CD4-positive, CD25-positive, alpha-beta regulatory T cell (primary cell): ENCODE measurements at regions not wholly inside any gene's neighbourhood (a gene's known extent, or its start where the extent isn't known, plus 50 kb on each side); places are given as distances from the start of the nearest gene placed in this dataset.

ENCODE experiments used
- ATAC-seq, 2 donors: fragments of 150-1000 bp; cut with Tn5 transposase; one replicate each; pipeline ENCODE4 v1.10.0; 2021; ENCODE audit warnings: low read depth in 2 of 2, moderate number of reproducible peaks in 2 of 2, moderate library complexity in 1 of 2
- DNase-seq, 3 donors: peaks; one replicate each; pipeline versions ENCODE4 v3.0.0 to v3.0.0-alpha.2; 2012 to 2022; ENCODE audit warnings: mixed read lengths in 1 of 3
- H3K27ac ChIP-seq: one replicate; pipeline ENCODE4 v1.7.0; 2013; ENCODE audit warnings: mild to moderate bottlenecking, low read length; ENCODE audit not compliant: insufficient read depth, poor library complexity, severe bottlenecking
- H3K27me3 ChIP-seq: one replicate; pipeline ENCODE4 v1.7.0; 2013; ENCODE audit warnings: low read length; ENCODE audit not compliant: control insufficient read depth, insufficient read depth
- H3K36me3 ChIP-seq: one replicate; pipeline ENCODE4 v1.7.0; 2013; ENCODE audit warnings: mild to moderate bottlenecking, low read length, moderate library complexity; ENCODE audit not compliant: control insufficient read depth, insufficient read depth
- H3K4me1 ChIP-seq: 2 replicates; pipeline ENCODE4 v1.7.0; 2013; ENCODE audit warnings: mild to moderate bottlenecking, low read length; ENCODE audit not compliant: insufficient read depth, control insufficient read depth, poor library complexity, severe bottlenecking
- H3K4me3 ChIP-seq: one replicate; pipeline ENCODE4 v1.7.0; 2013; ENCODE audit warnings: low read depth, mild to moderate bottlenecking, low read length, moderate library complexity
- H3K9me3 ChIP-seq, 2 experiments: 1 replicate in 1 of 2; 2 replicates in 1 of 2; pipeline ENCODE4 v1.7.0; 2013; ENCODE audit warnings: low read length in 2 of 2, mild to moderate bottlenecking in 1 of 2, moderate library complexity in 1 of 2; ENCODE audit not compliant: control insufficient read depth in 2 of 2
- H3K27ac Mint-ChIP-seq, 3 donors: one replicate each; pipeline ENCODE4 v1.8.0; 2020 to 2022; ENCODE audit warnings: mild to moderate bottlenecking in 3 of 3, mixed read lengths in 3 of 3, moderate library complexity in 2 of 3
- H3K27me3 Mint-ChIP-seq: one replicate; pipeline ENCODE4 v1.8.0; 2022; ENCODE audit warnings: mild to moderate bottlenecking, mixed read lengths
- H3K36me3 Mint-ChIP-seq: one replicate; pipeline ENCODE4 v1.8.0; 2020; ENCODE audit warnings: mixed read lengths
- H3K4me1 Mint-ChIP-seq, 4 donors: one replicate each; pipeline ENCODE4 v1.8.0; 2020 to 2022; ENCODE audit warnings: mixed read lengths in 4 of 4, mild to moderate bottlenecking in 1 of 4
- H3K4me3 Mint-ChIP-seq, 4 donors: one replicate each; pipeline ENCODE4 v1.8.0; 2020 to 2022; ENCODE audit warnings: mild to moderate bottlenecking in 4 of 4, mixed read lengths in 4 of 4, moderate library complexity in 3 of 4
- H3K9me3 Mint-ChIP-seq, 7 donors: one replicate each; pipeline ENCODE4 v1.8.0; 2020 to 2022; ENCODE audit warnings: mixed read lengths in 7 of 7, mild to moderate bottlenecking in 3 of 7, moderate library complexity in 2 of 7

DNA sequence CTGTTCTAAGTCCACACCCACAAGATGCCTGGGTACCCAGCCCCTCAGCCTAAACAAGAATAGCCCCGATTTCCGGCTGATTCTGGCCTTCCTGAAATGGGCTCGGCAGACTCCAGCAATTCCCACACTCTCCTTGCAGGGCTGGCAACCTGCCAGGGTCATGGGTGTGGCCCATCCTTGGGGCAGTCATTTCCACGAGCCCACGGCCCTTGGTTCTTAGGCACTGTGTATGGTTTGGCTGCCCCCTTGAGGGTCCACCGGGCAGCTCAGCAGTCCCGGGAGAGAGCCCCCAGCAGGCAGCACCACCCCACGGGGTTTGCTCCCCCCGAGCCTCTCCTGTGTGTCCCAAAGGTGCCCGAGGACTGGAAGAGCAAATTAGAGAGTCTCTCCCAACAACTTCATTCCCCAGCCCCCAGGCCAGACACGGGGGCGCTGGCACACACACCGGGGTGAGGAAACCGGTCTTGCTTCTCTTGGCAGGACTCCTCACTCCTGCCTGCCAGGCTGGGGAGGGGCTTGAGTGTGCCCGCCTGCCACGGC lies 142.2 kb downstream of the EMX2 start:
- no peaks in the 10 kb centered on the region for H3K9me3 ChIP-seq
- peaks cover 0 to 1% (median 0%) of the 10 kb centered on the region in 7 donors for H3K9me3 Mint-ChIP-seq
- no peak overlapping the region for H3K27ac Mint-ChIP-seq
- H3K27me3 ChIP-seq = no peaks in the 10 kb centered on the region
- H3K4me1 Mint-ChIP-seq = no peaks in the 10 kb centered on the region
- H3K27me3 Mint-ChIP-seq = no peaks in the 10 kb centered on the region
- H3K4me1 ChIP-seq = no peaks in the 10 kb centered on the region
- no peak overlapping the region for H3K4me3 ChIP-seq
- no peaks in the 10 kb centered on the region for H3K36me3 ChIP-seq
- H3K27ac ChIP-seq = no peak overlapping the region
- no peaks in the 10 kb centered on the region for H3K36me3 Mint-ChIP-seq
- ATAC-seq = no peak
- H3K4me3 Mint-ChIP-seq = no peak overlapping the region
- DNase-seq = no peak

- Mint-ChIP-seq H3K4me3 (no peak overlapping the region), H3K36me3 (no peaks in the 10 kb centered on the region)
These were observed 142.9 kb downstream of the EMX2 start for GRCh38 chr10:117685431-117685830.

GRCh38 chr10:117686606-117687005 lies 144.1 kb downstream of the EMX2 start:
- no peaks in the 10 kb centered on the region for H3K36me3 Mint-ChIP-seq
- no peaks in the 10 kb centered on the region for H3K27me3 ChIP-seq

More at GRCh38 chr10:117685431-117685830, 142.9 kb downstream of the EMX2 start:
- no peaks in the 10 kb centered on the region for H3K27me3 Mint-ChIP-seq
- Histone ChIP-seq H3K4me3 (no peak overlapping the region), H3K27ac (no peak overlapping the region), H3K36me3 (no peaks in the 10 kb centered on the region), H3K4me1 (no peaks in the 10 kb centered on the region), H3K27me3 (no peaks in the 10 kb centered on the region), H3K9me3 (no peaks in the 10 kb centered on the region)
- DNase-seq (no peak), ATAC-seq (no peak)
- H3K4me1 Mint-ChIP-seq = no peaks in the 10 kb centered on the region
- H3K9me3 Mint-ChIP-seq = peaks cover 0 to 1% (median 0%) of the 10 kb centered on the region in 7 donors
- H3K27ac Mint-ChIP-seq = no peak overlapping the region

DNA sequence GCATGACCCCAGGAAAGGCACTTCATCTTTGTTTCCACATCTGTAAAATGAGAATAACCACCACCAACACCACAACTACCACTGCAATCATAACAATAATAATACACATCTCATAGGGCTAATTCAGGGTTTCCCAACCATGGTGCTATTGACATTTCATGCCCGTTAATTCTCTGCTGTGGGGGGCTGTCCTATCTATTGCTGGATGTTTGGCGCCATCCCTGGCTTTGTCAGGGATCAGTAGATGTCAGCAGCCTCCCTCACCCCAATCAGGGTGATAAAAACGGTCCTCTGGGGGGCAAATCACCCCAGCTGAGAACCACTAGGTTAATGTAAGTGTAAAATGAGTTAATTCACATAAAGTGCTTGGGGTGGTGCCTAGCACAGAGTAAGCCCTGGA lies 145.8 kb downstream of the EMX2 start:
- H3K27me3 Mint-ChIP-seq = peaks cover 4% of the 10 kb centered on the region
- H3K9me3 Mint-ChIP-seq = peaks cover 0 to 3% (median 0%) of the 10 kb centered on the region in 7 donors
- no peaks in the 10 kb centered on the region for H3K36me3 Mint-ChIP-seq
- Histone ChIP-seq H3K27ac (no peak overlapping the region), H3K9me3 (no peaks in the 10 kb centered on the region), H3K36me3 (no peaks in the 10 kb centered on the region), H3K27me3 (no peaks in the 10 kb centered on the region), H3K4me1 (no peaks in the 10 kb centered on the region), H3K4me3 (no peak overlapping the region)
- ATAC-seq = no peak
- no peak overlapping the region for H3K4me3 Mint-ChIP-seq
- H3K27ac Mint-ChIP-seq = no peak overlapping the region
- DNase-seq = no peak
- no peaks in the 10 kb centered on the region for H3K4me1 Mint-ChIP-seq

More at GRCh38 chr10:117686606-117687005, 144.1 kb downstream of the EMX2 start:
- no peak for ATAC-seq
- no peaks in the 10 kb centered on the region for H3K36me3 ChIP-seq
- Mint-ChIP-seq H3K9me3 (peaks cover 0 to 1% (median 0%) of the 10 kb centered on the region in 7 donors), H3K4me3 (no peak overlapping the region), H3K27me3 (no peaks in the 10 kb centered on the region), H3K4me1 (no peaks in the 10 kb centered on the region), H3K27ac (no peak overlapping the region)
- no peak overlapping the region for H3K27ac ChIP-seq
- no peak overlapping the region for H3K4me3 ChIP-seq
- H3K4me1 ChIP-seq = no peaks in the 10 kb centered on the region
- no peaks in the 10 kb centered on the region for H3K9me3 ChIP-seq
- DNase-seq = no peak

DNA sequence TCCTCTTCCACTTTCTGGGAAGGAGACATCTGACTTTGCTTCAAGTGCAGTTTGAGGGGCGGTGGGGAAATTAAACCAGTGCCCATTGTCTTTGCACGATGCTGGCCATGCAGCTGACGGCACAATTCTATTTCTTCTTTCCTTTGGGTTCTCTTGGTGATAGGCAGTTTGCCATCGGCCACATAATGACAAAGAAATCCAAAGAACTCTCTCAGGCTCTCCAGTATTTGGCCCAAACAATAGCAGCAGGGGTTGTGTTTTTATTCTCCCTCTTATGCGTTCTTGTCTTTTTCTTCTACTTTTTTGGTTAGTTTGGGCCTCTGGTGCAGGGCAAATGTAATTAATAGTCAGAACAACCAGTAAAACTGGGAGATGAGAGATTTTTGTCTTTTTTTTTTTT lies 147.0 kb downstream of the EMX2 start:
- Histone ChIP-seq H3K36me3 (no peaks in the 10 kb centered on the region), H3K27ac (no peak overlapping the region), H3K4me3 (no peak overlapping the region), H3K4me1 (no peaks in the 10 kb centered on the region), H3K9me3 (no peaks in the 10 kb centered on the region), H3K27me3 (peaks cover 2% of the 10 kb centered on the region)
- Mint-ChIP-seq H3K36me3 (no peaks in the 10 kb centered on the region), H3K4me1 (no peaks in the 10 kb centered on the region), H3K27me3 (peaks cover 4% of the 10 kb centered on the region), H3K4me3 (no peak overlapping the region), H3K9me3 (peaks cover 0 to 3% (median 0%) of the 10 kb centered on the region in 7 donors), H3K27ac (no peak overlapping the region)
- no peak for ATAC-seq
- no peak for DNase-seq

DNA sequence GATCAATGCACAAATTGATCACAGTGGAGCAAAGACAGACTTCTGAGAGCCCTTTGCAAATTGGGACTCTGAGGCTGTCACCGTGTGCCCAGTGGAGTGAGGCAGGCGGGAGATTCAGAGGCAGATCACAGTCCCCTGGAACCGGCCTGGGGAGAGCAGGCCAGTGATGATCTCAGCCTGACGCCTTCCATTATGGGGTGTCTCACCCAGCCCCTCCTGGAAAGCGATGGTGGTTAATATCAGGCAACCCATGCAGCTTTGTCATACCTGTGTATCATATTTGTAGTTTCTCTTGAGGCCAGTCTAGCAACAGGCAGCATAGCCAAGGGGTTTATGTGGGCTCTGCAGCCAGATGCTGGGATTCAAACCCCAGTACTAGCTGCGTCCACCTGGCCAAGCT lies 147.8 kb downstream of the EMX2 start:
- Histone ChIP-seq H3K27ac (no peak overlapping the region), H3K9me3 (no peaks in the 10 kb centered on the region), H3K27me3 (peaks cover 2% of the 10 kb centered on the region), H3K4me3 (no peak overlapping the region), H3K4me1 (no peaks in the 10 kb centered on the region), H3K36me3 (no peaks in the 10 kb centered on the region)
- Mint-ChIP-seq H3K36me3 (no peaks in the 10 kb centered on the region), H3K4me1 (no peaks in the 10 kb centered on the region), H3K27me3 (peaks cover 8% of the 10 kb centered on the region), H3K4me3 (no peak overlapping the region), H3K27ac (no peak overlapping the region), H3K9me3 (peaks cover 0 to 4% (median 0%) of the 10 kb centered on the region in 7 donors)
- ATAC-seq (no peak), DNase-seq (no peak)

- Mint-ChIP-seq H3K4me1 (no peaks in the 10 kb centered on the region), H3K4me3 (no peak overlapping the region), H3K36me3 (no peaks in the 10 kb centered on the region), H3K9me3 (peaks cover 0 to 4% (median 0%) of the 10 kb centered on the region in 7 donors), H3K27ac (no peak overlapping the region), H3K27me3 (peaks cover 12% of the 10 kb centered on the region)
- H3K27me3 ChIP-seq = peaks cover 2% of the 10 kb centered on the region
- H3K9me3 ChIP-seq = no peaks in the 10 kb centered on the region
- no peak overlapping the region for H3K4me3 ChIP-seq
- no peaks in the 10 kb centered on the region for H3K36me3 ChIP-seq
- no peaks in the 10 kb centered on the region for H3K4me1 ChIP-seq
- DNase-seq (no peak), ATAC-seq (no peak)
- H3K27ac ChIP-seq = no peak overlapping the region
These were observed 151.6 kb downstream of the EMX2 start for GRCh38 chr10:117694190-117694589.

- Histone ChIP-seq H3K27ac (no peak overlapping the region), H3K27me3 (peaks cover 2% of the 10 kb centered on the region), H3K4me1 (no peaks in the 10 kb centered on the region), H3K9me3 (no peaks in the 10 kb centered on the region), H3K4me3 (no peak overlapping the region), H3K36me3 (no peaks in the 10 kb centered on the region)
- ATAC-seq (no peak), DNase-seq (no peak)
- H3K4me3 Mint-ChIP-seq = no peak overlapping the region
- peaks cover 12% of the 10 kb centered on the region for H3K27me3 Mint-ChIP-seq
- H3K4me1 Mint-ChIP-seq = no peaks in the 10 kb centered on the region
- peaks cover 0 to 4% (median 0%) of the 10 kb centered on the region in 7 donors for H3K9me3 Mint-ChIP-seq
- no peak overlapping the region for H3K27ac Mint-ChIP-seq
- H3K36me3 Mint-ChIP-seq = no peaks in the 10 kb centered on the region
These were observed 154.9 kb downstream of the EMX2 start for GRCh38 chr10:117697402-117697801.
